ENCODE measurements at regions not wholly inside any gene's neighbourhood (a gene's known extent, or its start where the extent isn't known, plus 50 kb on each side); places are given as distances from the start of the nearest gene placed in this dataset.

DNA sequence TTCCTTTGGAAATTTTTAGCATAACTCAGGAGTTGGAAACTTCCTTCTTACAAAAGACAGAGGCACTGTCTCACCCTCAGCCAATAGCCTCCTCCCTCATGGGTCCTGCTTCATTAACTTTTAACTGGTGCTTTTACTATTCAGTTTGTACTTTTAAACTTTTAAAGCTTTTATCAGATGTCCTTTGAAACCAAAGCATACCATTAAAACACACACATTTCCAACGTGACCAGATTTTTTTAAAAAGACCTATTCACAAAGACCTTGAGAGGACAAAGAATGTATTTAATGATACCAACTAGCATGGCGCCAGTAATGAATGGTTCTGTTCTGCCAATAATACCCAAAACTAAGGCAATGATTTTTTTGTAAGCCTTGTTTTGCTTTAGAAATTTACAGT lies 173.6 kb upstream of the EEA1 start:
- Histone ChIP-seq H3K9ac (no peak overlapping the region), H3K9me3 (no peaks in the 10 kb centered on the region), H3K9me2 (no peaks in the 10 kb centered on the region), H3K27ac (ENCODE audit: low read depth in 2 of 2, low read length in 1 of 2) (no peak overlapping the region; a peak in 1 of 4 replicates), H4K20me1 (ENCODE audit: insufficient read depth) (no peaks in the 10 kb centered on the region), H2AFZ (ENCODE audit: low read depth) (no peak overlapping the region), H3K4me3 (ENCODE audit: low read depth in 2 of 2, low read length in 1 of 2) (no peak overlapping the region), H3K27me3 (ENCODE audit: insufficient read depth) (no peaks in the 10 kb centered on the region), H3F3A (replicated peaks; ENCODE audit: insufficient read depth) (no peaks in the 10 kb centered on the region), H3K79me2 (ENCODE audit: insufficient read depth) (no peaks in the 10 kb centered on the region), H3K4me2 (no peak overlapping the region), H3K36me3 (replicated peaks in 1 of 2; ENCODE audit: control insufficient read depth in 1 of 2, insufficient read depth in 2 of 2, low read length in 1 of 2) (no peaks in the 10 kb centered on the region), H3K4me1 (ENCODE audit: control insufficient read depth in 1 of 2, insufficient read depth in 2 of 2, low read depth in 1 of 2, low read length in 1 of 2) (peaks cover 8 to 30% of the 10 kb centered on the region in 2 experiments)
- 97% methylated on average over 2 of the region's 2 CpGs for WGBS (ENCODE audit: low lambda C conversion rate)
- ChIA-PET CTCF (no interaction called here), POLR2A (no interaction called here)
- no peak for DNase-seq
- TF ChIP-seq, protein P1, sequence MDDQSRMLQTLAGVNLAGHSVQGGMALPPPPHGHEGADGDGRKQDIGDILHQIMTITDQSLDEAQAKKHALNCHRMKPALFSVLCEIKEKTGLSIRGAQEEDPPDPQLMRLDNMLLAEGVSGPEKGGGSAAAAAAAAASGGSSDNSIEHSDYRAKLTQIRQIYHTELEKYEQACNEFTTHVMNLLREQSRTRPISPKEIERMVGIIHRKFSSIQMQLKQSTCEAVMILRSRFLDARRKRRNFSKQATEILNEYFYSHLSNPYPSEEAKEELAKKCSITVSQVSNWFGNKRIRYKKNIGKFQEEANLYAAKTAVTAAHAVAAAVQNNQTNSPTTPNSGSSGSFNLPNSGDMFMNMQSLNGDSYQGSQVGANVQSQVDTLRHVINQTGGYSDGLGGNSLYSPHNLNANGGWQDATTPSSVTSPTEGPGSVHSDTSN (IDR thresholded peaks at IDR 0.05): no peak
- TF ChIP-seq ZBTB33 (IDR thresholded peaks at IDR 0.05; ENCODE audit: borderline replicate concordance, low read depth) (no peak), YY1 (IDR thresholded peaks at IDR 0.05; ENCODE audit: low read depth) (no peak), REST (IDR thresholded peaks at IDR 0.05; ENCODE audit: low read depth, low read length) (no peak)

- no peak overlapping the region for H3K4me2 ChIP-seq
- no peak overlapping the region for H3K27ac ChIP-seq (ENCODE audit: low read depth in 2 of 2, low read length in 1 of 2)
- DNase-seq: no peak
- 95% methylated on average over 3 of the region's 3 CpGs for WGBS (ENCODE audit: low lambda C conversion rate)
- no peak overlapping the region for H2AFZ ChIP-seq (ENCODE audit: low read depth)
- no peaks in the 10 kb centered on the region for H3K9me3 ChIP-seq
- POLR2A ChIA-PET: no interaction called here
- no peaks in the 10 kb centered on the region for H3K9me2 ChIP-seq
- no peaks in the 10 kb centered on the region for H3K79me2 ChIP-seq (ENCODE audit: insufficient read depth)
- H3K9ac ChIP-seq: no peak overlapping the region
- H3K4me1 ChIP-seq (ENCODE audit: control insufficient read depth in 1 of 2, insufficient read depth in 2 of 2, low read depth in 1 of 2, low read length in 1 of 2): peaks cover 12 to 34% of the 10 kb centered on the region in 2 experiments
- no peaks in the 10 kb centered on the region for H3F3A ChIP-seq (replicated peaks; ENCODE audit: insufficient read depth)
- CTCF ChIA-PET: no interaction called here
- H3K27me3 ChIP-seq (ENCODE audit: insufficient read depth): no peaks in the 10 kb centered on the region
- no peaks in the 10 kb centered on the region for H3K36me3 ChIP-seq (replicated peaks in 1 of 2; ENCODE audit: control insufficient read depth in 1 of 2, insufficient read depth in 2 of 2, low read length in 1 of 2)
- H3K4me3 ChIP-seq (ENCODE audit: low read depth in 2 of 2, low read length in 1 of 2): no peak overlapping the region
- H4K20me1 ChIP-seq (ENCODE audit: insufficient read depth): no peaks in the 10 kb centered on the region
- TF ChIP-seq FOXM1 (IDR thresholded peaks at IDR 0.05; ENCODE audit: low read depth) (no peak), USF2 (IDR thresholded peaks at IDR 0.05; ENCODE audit: borderline replicate concordance, low read depth, low read length) (no peak), GABPA (IDR thresholded peaks at IDR 0.05; ENCODE audit: low read depth) (no peak), NFIC (IDR thresholded peaks at IDR 0.05; ENCODE audit: borderline replicate concordance) (no peak), ELF1 (IDR thresholded peaks at IDR 0.05) (no peak), POLR2AphosphoS5 (IDR thresholded peaks at IDR 0.05; ENCODE audit: low read depth, low read length) (no peak), RXRA (IDR thresholded peaks at IDR 0.05; ENCODE audit: borderline replicate concordance, low read depth) (no peak), RFX5 (IDR thresholded peaks at IDR 0.05; ENCODE audit: low read length) (no peak), RCOR1 (IDR thresholded peaks at IDR 0.05; ENCODE audit: low read length) (no peak), TAF1 (IDR thresholded peaks at IDR 0.05; ENCODE audit: borderline replicate concordance, low read depth, low read length) (no peak), TEAD4 (IDR thresholded peaks at IDR 0.05; ENCODE audit: borderline replicate concordance, insufficient read depth) (no peak), MEF2A (IDR thresholded peaks at IDR 0.05; ENCODE audit: borderline replicate concordance, low read depth) (no peak), GATA2 (CRISPR knock-in tag; IDR thresholded peaks at IDR 0.05) (no peak), ZBTB33 (IDR thresholded peaks at IDR 0.05; ENCODE audit: borderline replicate concordance, low read depth) (no peak), TCF12 (IDR thresholded peaks at IDR 0.05) (no peak), CHD2 (IDR thresholded peaks at IDR 0.05; ENCODE audit: low read length, partially characterized antibody) (no peak), SMC3 (IDR thresholded peaks at IDR 0.05; ENCODE audit: low read depth, low read length) (no peak), RAD21 (IDR thresholded peaks at IDR 0.05; ENCODE audit: low read length) (no peak)
These were observed 174.1 kb upstream of the EEA1 start for GRCh38 chr12:93103154-93103553.

All from SK-N-SH (cell line).